NCI-H510A treated with DMSO at 0.1 percent for 48 hours (cell line): ENCODE measurements at regions not wholly inside any gene's neighbourhood (a gene's known extent, or its start where the extent isn't known, plus 50 kb on each side); places are given as distances from the start of the nearest gene placed in this dataset.
A peak's percentile ranks its signal among the peaks of the same experiment; 100 is the strongest.

Experiments used
- DNase-seq: peaks from one replicate; lab custom pipeline; 2025; lab: John Stamatoyannopoulos, UW

DNA sequence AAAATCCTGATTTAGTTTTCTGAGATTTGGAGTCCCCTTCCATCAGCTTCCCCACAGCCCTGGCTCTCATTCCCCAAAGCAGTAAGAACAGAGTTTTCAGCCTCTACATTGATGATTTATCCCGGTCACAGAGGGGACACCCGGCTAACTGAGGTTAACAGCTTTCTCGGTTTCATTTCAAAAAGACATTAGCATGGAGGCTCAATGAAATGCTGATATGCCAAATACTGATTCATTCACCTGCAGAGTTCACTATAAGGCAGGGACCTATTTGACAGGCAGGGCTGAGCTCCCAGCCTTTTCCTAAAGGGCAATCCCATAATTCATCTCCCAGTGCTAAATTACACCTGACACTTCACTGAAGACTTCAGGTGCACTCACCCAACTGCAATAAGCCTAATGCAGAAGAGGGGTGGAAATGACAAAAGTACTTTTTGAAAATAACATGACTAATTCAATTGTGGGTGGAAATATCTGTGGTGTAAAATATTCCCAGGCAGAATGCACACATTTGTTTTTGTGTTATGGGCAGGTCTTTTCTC lies 99.8 kb upstream of the PMFBP1 start:
- DNase-seq = no peak

DNA sequence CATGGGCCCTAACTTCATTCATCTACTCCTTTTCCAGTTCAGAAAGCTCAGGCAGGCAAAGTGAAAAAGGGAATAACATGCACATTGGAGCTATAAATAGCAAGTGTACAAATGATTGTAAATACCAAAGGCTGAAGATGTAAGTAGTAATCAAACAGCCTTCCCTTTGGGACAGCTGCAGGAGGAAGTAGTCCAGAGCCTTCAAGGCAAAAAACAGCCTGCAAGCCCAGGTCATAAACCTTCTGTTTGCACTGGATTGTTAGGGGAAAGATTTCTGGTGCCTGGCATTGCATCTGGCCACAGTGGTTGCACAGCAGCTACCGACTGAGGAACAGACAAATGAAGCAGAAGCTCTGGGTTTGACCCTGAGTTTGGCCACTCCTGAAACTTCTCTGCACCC lies 98.6 kb upstream of the PMFBP1 start:
- DNase-seq = no peak

DNA sequence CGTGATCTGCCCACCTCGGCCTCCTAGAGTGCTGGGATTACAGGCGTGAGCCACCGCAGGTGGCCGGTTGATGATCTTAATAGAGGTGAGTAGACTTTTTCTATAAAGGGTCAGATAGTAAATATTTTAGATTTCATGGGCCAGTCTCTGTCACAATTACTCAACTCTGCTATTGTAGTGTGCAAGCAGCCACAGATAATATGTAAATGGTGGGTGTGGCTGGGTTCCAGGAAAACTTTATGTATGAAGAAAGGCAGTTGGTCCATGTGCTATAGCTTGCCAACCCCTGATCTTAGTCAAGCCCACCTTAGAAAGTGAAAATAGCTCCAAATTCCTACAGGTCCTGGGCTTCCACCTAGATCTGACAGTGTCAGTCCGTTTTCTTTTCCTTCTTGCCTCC lies 94.9 kb upstream of the PMFBP1 start:
- DNase-seq = no peak

DNA sequence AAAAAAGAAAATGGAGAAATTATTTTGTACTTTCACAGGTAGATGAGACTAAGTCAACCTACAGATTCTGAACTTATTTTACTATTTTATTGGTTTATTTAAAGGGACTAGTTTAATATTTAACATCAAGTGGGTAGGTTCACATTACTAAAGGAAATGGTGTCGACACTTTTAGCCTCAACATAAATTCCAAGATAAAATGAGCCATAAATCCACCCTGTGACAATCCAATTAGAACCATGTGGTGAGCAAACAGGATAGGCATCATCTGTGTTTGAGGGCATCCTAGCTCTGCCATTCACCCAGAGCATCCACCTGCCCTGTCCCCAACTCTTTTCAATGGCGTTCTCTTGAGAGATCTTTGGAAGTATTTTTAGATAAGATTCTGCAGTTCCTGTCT lies 92.8 kb upstream of the PMFBP1 start:
- no peak for DNase-seq

DNA sequence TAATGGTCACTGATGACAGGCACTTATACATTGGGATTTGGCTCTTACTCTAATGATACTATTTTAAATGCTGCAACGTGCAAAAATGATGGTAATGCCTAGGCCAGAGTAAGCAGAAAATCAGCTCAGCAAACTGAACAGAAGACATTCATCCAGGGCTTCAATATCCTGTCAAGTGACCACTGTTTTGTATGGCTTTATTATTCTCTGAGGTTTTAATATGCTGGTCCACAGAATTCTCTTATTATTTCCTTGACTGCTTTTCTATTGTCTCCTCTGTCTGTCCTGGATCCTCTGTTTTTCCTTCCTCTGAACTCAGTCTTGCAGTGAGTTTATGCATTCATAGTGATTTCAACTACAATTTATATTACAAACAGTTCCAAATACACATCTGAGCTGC lies 90.8 kb upstream of the PMFBP1 start:
- DNase-seq = no peak

DNA sequence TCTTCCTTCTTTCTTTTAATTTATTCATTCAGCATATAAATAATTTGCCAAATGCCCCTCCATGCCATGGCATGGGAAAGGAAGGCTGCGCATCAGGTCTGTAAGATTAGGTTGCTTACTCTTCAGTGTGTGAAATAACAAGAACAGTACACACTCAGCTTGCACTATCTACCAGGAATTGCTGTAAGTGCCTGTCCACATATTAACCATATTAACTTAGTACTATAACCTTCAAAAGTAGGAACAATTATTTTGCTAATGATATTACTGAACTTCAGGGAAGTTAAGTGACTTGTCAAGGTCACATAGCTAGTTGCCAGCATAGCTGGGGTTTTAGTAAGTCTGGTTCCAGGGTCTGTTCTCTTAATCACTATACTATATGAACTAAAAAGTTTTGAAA lies 89.2 kb upstream of the PMFBP1 start:
- DNase-seq = no peak

DNA sequence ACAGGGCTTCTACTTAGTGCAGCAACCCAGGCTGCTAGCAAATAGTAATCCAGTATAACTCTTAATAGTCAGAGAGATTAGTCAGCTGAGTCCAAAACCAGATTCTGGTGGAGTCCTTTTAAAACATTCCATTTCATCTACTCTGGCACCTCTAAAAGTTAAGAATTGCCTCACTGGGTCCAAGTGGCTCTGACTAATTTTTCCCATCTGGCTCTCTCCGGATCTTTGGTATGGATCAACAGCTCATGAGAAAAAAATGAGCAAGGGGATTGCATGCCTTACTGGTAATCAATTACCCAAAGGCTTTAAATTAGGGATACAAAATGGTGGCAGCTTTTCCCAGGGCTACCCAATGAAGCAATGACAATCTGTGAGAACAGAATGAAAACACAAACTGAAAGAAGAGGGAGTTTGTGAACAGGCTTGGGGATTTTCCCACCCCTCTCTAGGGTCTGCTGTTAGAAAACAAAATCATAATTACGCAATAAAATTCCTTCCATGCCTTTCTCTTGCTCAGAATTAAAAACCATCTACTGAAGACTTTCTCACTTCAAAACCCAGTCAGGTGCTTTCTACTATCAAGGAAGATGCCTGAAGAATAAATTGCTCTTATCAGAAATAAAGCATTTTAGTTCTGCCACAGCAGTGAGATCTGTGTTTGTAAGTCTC lies 84.6 kb upstream of the PMFBP1 start:
- no peak for DNase-seq

DNA sequence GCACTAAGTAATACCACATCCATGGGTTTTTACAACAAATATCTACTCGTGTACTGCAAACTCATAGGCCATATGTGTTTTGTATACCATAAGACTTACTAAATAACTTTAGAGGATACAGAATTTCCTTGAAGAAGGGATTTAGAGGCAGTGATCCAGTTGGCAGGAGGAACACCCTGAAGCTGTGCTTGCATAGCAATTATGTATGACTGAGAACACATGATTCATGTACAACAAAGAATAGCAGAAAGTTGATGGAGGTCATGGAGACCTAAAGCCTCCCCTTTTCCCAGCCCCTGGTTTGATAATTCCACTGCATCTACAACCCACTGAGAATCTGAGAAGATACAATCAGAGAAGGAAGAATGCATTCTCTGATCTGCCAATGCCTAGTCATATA lies 83.8 kb upstream of the PMFBP1 start:
- no peak for DNase-seq

DNA sequence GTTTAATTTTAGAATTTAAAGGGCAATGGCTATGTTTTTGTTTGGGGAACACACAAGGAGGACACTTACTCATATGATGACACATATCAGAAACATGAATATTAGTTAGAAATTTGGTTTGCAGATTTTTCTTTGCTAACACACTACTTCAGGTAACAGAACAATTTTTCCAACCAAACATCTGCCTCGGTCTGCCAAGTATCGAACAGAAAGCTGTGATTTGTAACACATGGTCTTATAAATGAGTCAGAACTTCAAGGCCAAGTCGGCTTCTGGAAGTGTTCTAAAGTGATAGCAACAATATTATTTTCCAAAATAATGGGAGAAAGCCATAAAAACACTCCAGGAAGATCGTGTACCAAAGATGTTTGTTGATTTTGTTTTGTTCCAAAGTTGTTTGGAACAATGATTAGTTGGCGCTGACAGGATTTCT lies 75.9 kb upstream of the PMFBP1 start:
- no peak for DNase-seq

DNA sequence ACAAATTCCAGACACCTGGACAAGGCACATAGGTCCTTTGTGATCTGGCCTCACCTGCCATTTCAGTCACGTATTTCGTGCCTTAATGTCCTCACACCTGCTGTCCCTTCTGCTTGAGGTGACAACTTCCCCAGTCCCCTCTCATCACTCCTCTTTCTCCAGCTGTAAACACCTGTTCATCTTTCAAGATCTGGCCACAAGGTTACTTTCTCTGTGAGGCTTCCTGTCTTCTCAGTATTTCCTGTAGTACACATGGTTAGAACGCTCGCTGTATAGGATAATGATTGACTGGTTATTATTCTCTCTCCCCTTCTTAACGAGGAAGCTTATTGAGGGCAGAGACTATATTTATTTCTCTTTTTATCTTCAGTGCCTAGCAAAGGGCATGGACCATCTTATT lies 74.5 kb upstream of the PMFBP1 start:
- DNase-seq = peak; percentile 26

DNA sequence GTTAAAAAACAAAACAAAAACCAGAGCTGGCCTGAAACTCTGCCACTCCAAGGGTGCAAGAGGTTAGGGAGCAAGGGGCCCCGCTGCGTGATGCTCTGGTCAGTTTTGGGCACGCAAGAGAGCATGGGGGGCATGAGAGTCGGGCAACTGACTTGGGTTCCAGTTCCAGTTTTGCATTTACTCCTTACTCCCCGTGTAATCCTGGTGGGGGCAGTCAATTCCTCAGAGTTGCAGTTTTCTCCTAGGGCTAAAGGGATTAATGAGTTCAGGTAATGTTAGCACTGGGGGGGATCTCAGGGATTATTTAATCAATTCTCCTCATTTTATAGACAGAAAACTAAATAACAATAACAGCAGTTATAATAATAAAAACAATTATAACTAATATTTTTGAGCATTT lies 72.9 kb upstream of the PMFBP1 start:
- no peak for DNase-seq

DNA sequence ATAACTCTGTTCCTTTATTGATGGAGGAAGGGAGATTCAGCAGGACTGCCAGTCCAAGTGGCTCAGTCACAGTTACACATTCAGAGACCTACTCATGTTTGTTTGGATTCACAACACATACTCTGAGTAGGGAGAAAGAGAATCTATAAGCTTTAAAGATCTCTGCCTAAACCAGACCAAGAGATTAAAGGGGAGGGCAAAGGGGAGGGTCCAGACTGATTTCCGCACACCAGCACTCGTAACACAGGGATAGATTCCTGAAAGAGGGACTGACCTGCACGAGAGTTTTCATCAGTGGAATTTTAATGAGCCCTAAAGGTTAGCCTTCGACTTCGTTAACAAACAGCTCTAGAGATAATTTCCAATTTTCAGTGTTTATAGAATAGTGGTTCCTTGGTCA lies 71.7 kb upstream of the PMFBP1 start:
- DNase-seq = no peak

DNA sequence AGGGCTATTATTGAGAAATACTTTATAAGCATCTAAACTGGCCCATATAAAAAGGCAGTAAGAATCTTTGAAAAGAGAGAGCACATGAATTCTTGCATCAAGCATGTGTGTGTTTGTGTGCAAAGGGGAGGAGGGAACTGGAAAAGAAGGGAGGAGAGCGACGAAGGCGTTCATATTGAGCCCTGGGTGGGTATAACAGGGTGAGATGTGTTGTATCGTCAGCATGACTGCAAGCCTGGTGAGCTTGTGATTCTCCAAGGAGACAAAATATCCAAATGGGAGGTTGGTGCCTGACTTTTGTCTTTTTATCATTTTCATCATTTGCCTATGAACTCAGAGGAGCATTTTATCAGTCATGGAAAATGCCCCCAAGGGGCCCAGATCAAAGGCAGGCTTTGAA lies 70.8 kb upstream of the PMFBP1 start:
- no peak for DNase-seq

DNA sequence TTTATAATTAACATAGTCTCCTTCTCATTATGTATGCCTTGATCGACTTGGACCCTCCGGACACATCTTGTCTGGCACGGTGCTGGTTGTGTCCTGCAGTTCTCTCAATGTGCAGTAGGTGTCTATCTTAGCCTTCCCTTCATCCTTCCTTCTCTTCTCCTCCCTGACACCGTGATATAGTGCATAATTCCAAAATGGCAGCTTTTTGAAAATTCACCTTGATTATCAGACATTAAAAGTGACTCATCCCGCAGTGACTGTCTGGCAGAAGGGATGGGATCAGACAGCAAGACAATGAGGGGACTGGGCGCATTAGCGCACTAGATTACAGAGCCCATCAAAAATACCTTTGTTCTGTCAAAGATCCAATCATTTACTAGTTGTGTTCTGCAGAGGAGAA lies 70.0 kb upstream of the PMFBP1 start:
- peak; percentile 54 for DNase-seq

DNA sequence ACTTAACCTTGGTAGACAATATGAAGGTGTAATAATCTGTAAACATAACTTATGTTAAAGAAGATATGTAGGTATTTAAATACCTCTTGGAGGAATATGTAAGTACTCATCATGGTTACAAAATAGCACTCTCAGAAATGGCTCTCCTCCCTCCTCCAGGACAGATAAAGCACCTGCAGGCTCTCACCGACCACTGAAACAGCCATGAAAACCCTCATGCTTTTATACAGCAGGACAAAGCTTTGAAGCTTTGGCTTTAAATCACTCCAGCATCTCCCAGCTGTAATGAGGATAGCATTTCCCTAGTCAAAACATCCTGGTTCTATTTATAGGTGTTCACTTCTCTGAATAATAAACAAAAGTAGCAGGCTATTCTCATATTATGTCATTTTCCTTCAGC lies 69.1 kb upstream of the PMFBP1 start:
- peak; percentile 74 for DNase-seq

DNA sequence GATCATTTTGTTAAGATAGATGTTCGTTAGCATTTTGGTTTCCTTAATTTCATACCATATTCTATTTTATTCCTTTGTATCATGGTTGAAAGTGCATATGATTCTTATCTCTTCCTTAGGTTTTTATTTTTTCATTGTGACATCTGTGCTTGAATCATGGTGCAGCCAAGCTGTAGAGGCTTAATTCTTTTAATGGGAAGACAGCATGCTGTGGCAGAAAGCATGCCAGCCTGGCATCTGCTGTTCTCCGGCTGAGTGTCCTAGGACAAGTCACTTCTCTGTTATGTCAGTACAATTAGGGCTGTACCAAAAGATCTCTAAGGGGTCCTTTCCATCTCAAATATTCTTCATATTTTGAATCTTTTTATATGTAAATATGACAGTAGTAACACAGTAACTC lies 68.5 kb upstream of the PMFBP1 start:
- peak; percentile 30 for DNase-seq

DNA sequence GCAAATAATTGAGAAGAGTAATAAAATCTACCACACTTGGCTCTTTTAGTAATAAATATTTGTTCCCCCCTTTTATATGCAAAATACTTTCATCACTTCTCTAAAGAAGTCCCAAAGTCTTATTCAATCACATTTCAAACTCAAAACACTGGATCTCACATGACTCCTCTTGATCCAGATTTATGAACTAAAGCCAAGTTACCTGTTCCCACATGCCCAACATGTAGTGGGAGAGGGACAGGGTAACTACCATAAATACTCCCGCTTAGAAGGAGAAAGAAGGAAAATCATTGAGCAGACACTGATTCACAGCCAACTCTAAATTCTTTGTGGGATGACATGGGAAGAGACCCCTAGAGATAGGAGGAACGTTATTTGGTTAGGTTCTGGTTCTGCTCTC lies 64.9 kb upstream of the PMFBP1 start:
- no peak for DNase-seq

DNA sequence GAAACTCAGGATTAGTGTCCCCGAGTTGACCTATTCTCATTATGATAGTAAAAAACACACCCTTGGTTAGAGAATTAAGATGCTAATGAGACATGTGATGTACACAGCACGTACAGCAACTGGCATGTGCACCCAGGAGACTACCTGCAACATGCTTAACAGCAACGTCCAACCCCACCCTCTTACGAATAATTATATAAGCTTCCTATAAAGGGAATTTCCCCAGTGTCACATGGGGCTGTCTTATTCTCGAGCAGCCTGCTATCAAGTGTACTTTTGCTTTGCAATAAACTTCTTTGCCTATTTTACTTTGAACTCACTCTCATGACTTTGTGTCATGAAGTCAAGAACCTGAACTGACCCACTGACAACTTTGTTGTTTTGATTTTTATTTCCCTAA lies 62.4 kb upstream of the PMFBP1 start:
- DNase-seq = no peak

DNA sequence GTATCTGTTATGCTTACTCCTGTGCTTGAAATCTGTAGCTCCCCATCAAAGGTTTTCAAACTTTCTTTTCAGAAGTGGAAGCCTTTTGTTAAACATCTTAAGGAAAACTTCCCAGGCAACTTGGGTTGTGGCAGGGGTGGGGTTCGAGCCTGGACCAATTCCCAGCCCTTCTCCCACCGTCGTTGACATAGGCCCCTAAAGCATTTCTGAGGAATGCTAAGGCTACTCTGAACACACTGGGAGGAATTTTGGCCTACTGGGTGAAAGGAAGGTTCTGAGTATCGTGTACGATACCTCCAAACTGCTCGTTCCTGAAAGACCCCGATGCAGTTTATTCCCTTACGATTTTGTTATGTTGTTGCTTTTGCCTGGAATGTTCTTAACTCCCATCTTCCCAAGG lies 56.1 kb upstream of the PMFBP1 start:
- DNase-seq = no peak

DNA sequence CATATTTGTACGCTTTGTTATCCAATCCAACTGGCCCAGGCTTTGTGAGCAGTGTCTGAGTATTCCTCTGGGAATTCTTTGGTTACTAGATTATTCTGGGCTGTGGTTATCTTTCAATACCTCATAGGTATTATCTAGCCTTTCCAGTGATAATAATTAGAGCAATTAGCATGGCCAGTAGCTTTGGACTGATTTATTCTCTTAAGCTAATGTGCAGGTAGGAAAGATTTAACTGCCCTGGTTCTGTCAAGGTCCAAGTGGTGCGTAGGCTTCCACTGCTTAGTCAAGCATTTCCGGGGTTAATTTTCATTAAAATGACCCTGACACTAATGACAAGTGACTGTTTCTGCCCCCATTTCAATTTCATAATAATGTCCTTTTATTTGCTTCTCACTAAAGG lies 54.2 kb upstream of the PMFBP1 start:
- no peak for DNase-seq

DNA sequence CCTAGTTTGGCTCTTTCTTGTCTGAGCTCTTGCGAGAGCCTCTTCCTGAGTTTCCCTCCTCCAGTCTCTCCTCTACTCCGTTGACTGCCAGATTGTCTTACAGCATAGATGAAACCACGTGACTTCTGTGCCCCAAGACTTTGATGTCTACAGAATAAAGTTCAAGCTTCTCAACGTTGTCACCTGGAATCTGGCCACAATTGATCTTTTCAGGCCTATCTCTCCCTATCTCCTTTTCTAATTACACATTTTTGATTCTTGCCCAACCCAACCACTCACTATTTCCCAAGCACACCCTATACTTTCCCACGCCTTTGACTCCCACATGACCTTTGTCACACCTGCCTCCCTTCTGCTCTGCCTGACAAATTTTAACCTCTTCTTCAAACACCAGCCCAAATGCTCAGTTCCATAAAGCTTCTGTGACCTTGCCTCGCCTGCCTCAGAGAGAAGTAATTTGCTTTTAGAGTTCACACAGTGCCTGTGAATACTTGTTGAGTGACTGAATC lies 52.4 kb upstream of the PMFBP1 start:
- DNase-seq = no peak

DNA sequence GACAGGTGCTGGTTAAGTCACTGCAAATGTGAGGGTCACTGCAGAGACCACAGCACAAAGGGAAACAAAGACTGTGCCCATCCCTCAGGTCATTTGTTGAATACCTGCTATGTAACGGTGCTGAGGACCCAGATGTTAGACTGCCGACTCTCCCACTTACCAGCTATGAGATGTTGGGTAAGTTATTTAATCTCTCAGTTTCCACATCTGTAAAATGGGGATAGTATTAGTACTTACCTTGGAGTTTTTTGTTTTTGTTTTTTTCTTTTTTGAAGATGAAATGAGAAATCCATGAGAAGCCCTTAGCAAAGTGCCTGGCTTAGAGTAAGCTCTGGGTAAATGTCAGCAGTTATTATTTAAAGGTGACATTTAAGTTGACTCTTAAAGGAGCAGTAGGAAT lies 50.5 kb upstream of the PMFBP1 start:
- DNase-seq = no peak
